Hepatocyte (in vitro differentiated cells): ENCODE measurements at regions not wholly inside any gene's neighbourhood (a gene's known extent, or its start where the extent isn't known, plus 50 kb on each side); places are given as distances from the start of the nearest gene placed in this dataset.

Experiments
- DNase-seq: peaks from one replicate; pipeline ENCODE4 v3.0.0-alpha.2; 2016; ENCODE audit warnings: low spot score
- H2AFZ ChIP-seq: fragments of 200-600 bp; sonication (generic); 2 replicates; pipeline ENCODE4 v1.6.0; 2016; ENCODE audit warnings: antibody characterized with exemption, mild to moderate bottlenecking
- H3K27ac ChIP-seq: fragments of 200-600 bp; sonication (generic); 2 replicates; pipeline ENCODE4 v1.5.1; 2016; ENCODE audit warnings: mild to moderate bottlenecking
- H3K27me3 ChIP-seq: fragments of 200-600 bp; sonication (generic); 2 replicates; pipeline ENCODE4 v1.6.1; 2016
- H3K36me3 ChIP-seq: fragments of 200-600 bp; sonication (generic); replicated peaks from 2 replicates; pipeline ENCODE4 v1.5.1; 2016; ENCODE audit warnings: low read depth; ENCODE audit not compliant: insufficient read depth
- H3K4me1 ChIP-seq: fragments of 200-600 bp; sonication (generic); 2 replicates; pipeline ENCODE4 v1.5.1; 2016; ENCODE audit warnings: mild to moderate bottlenecking, moderate library complexity; ENCODE audit not compliant: insufficient read depth
- H3K4me2 ChIP-seq: fragments of 200-600 bp; sonication (generic); 2 replicates; pipeline ENCODE4 v1.6.0; 2016
- H3K4me3 ChIP-seq: fragments of 200-600 bp; sonication (generic); 2 replicates; pipeline ENCODE4 v1.5.1; 2016; ENCODE audit warnings: mild to moderate bottlenecking
- H3K79me2 ChIP-seq: fragments of 200-600 bp; sonication (generic); 2 replicates; pipeline ENCODE4 v1.6.0; 2017; ENCODE audit warnings: mild to moderate bottlenecking
- H3K9me2 ChIP-seq: fragments of 200-600 bp; sonication (generic); replicated peaks from 2 replicates; pipeline ENCODE4 v1.6.0; 2017; ENCODE audit warnings: mild to moderate bottlenecking; ENCODE audit not compliant: insufficient read depth
- H3K9me3 ChIP-seq: fragments of 200-600 bp; sonication (generic); 2 replicates; pipeline ENCODE4 v1.5.1; 2016; ENCODE audit warnings: low read depth, mild to moderate bottlenecking
- H4K20me1 ChIP-seq: fragments of 200-600 bp; sonication (generic); 2 replicates; pipeline ENCODE4 v1.6.0; 2016; ENCODE audit warnings: mild to moderate bottlenecking; ENCODE audit not compliant: insufficient read depth, poor library complexity, severe bottlenecking
- CTCF ChIP-seq: fragments of 200-600 bp; sonication (generic); IDR thresholded peaks from 2 replicates; pipeline ENCODE4 v1.5.1; 2016; ENCODE audit warnings: antibody characterized with exemption, mild to moderate bottlenecking; ENCODE audit not compliant: poor library complexity
- EZH2 ChIP-seq: fragments of 200-600 bp; sonication (generic); IDR thresholded peaks from 2 replicates; pipeline ENCODE4 v1.6.1; 2016; ENCODE audit warnings: antibody characterized with exemption, mild to moderate bottlenecking, borderline replicate concordance
- EZH2phosphoT487 ChIP-seq: fragments of 200-600 bp; sonication (generic); IDR thresholded peaks from one replicate; pipeline ENCODE4 v1.6.1; 2018; ENCODE audit warnings: antibody characterized with exemption, mild to moderate bottlenecking, low read depth, moderate library complexity; ENCODE audit not compliant: unreplicated experiment, severe bottlenecking
- whole genome bisulfite sequencing: methylation state at CpG from one replicate; pipeline ENCODE4 v1.1.6; 2016; ENCODE audit warnings: low lambda C conversion rate; ENCODE audit errors: missing lambda C conversion rate; 5-methylcytosine and 5-hydroxymethylcytosine counted together

DNA sequence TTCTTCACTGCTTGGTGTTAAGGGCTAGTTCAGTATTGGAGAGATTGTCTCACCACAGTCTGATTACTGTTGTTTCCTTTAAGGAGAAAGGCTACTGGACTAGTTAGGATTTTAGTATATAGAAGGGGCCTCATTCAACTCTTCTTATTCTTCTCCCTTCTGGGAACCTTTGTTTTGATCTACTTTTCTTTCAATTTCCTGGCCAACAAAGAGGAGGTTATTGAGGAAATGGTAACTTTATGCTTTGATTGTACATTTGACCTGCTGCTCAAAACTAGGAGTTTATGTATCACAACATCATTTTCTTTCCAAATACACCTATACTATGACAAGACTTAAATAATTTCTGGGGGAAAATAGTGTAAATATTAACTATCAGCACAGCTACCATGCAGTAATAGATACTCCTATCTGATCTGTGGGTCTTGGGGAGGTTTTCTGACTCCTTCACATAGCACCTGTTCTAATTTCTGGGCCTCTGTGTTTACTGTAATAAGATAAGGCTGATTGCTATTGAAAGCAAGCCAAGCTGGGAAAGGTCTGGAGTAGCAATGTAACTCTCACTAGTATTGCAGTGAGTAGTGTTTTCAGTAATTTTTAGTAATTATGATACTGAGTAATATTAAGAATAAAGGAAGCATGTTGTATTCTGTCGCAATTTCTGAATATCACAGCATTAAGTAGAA, 395.3 kb downstream of the NUP35 start:
- no peaks in the 10 kb centered on the region for H3K9me3 ChIP-seq
- no peak overlapping the region for H3K4me2 ChIP-seq
- peaks cover 8% of the 10 kb centered on the region for H3K4me1 ChIP-seq
- H3K36me3 ChIP-seq, result no peaks in the 10 kb centered on the region
- H2AFZ ChIP-seq, result no peak overlapping the region
- no peak for DNase-seq
- H3K79me2 ChIP-seq, result no peaks in the 10 kb centered on the region
- no peaks in the 10 kb centered on the region for H4K20me1 ChIP-seq
- no peak overlapping the region for H3K4me3 ChIP-seq
- 97% methylated on average over 1 of the region's 1 CpG for WGBS
- TF ChIP-seq CTCF, result no peak
- TF ChIP-seq EZH2phosphoT487, result no peak
- no peak for TF ChIP-seq EZH2
- H3K27me3 ChIP-seq, result no peaks in the 10 kb centered on the region
- no peaks in the 10 kb centered on the region for H3K9me2 ChIP-seq
- no peak overlapping the region for H3K27ac ChIP-seq

DNA sequence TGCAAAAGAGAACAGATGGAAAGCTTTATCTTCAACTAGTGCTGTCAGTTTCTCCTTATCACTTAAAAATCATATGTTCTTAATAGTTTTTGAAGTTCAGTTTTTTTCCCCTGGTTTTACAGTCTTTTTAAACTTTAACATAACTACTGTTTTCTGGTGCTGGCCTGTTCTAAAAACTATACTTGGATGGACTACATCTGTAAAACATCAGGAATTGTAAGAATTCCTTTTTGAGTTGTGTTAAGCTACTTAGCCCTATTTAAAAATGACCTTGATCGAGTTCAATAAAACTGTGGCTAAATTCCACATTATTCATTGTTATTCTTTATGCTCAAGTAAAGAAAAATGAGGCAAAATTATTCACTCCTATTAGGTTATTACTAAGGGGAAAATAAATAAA, 397.7 kb downstream of the NUP35 start:
- Histone ChIP-seq H2AFZ (no peak overlapping the region), H3K27ac (no peak overlapping the region), H3K9me2 (no peaks in the 10 kb centered on the region), H3K79me2 (no peaks in the 10 kb centered on the region), H3K4me1 (peaks cover 8% of the 10 kb centered on the region), H3K36me3 (no peaks in the 10 kb centered on the region), H3K4me3 (no peak overlapping the region), H3K27me3 (no peaks in the 10 kb centered on the region), H3K9me3 (no peaks in the 10 kb centered on the region), H3K4me2 (no peak overlapping the region), H4K20me1 (no peaks in the 10 kb centered on the region)
- no peak for DNase-seq
- 41% methylated on average over 1 of the region's 1 CpG for WGBS
- no peak for TF ChIP-seq EZH2
- no peak for TF ChIP-seq EZH2phosphoT487
- no peak for TF ChIP-seq CTCF

DNA sequence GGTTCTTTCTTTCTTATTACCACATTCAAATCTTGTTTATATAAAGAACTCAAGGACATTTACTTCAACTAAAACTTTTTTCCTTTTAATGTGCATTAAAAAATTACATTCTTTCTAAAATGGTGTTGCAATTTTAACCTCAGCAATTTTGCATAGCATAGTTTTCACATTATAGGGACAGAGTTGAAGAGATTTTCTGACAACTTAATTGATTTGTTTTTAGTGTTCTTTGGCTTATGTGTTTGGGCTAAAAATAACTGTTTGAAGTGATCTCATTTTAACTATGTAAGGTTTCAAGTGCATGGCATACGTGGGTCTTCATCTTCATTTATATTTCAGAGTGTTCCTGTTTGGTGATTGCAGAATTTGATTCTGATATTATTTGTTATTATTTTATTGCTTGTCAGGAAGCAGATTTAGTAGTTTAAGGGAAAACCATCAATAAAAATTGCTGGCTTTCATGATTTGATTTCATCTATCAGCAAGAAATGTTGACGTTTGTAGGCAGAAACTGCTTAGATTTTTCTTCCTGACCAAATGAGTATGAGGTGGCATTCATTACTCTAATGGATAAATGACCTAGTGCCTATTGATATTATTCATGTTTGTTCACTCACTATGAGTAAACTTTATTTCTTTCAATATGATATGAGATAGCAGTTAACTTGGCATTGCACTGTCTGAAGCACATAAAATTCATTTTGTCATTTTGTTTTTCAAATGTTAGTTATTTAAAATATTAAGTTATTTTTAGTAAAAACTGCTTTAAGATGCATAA, 398.4 kb downstream of the NUP35 start:
- H4K20me1 ChIP-seq, result no peaks in the 10 kb centered on the region
- no peak for DNase-seq
- H2AFZ ChIP-seq, result no peak overlapping the region
- no peak overlapping the region for H3K27ac ChIP-seq
- no peaks in the 10 kb centered on the region for H3K9me2 ChIP-seq
- H3K79me2 ChIP-seq, result no peaks in the 10 kb centered on the region
- H3K9me3 ChIP-seq, result no peaks in the 10 kb centered on the region
- H3K4me2 ChIP-seq, result no peak overlapping the region
- 60% methylated on average over 2 of the region's 2 CpGs for WGBS
- H3K4me3 ChIP-seq, result no peak overlapping the region
- no peak for TF ChIP-seq CTCF
- no peak for TF ChIP-seq EZH2
- TF ChIP-seq EZH2phosphoT487, result no peak
- H3K4me1 ChIP-seq, result peaks cover 8% of the 10 kb centered on the region
- no peaks in the 10 kb centered on the region for H3K36me3 ChIP-seq
- no peaks in the 10 kb centered on the region for H3K27me3 ChIP-seq
